Tibial artery (tissue), 4 donors: ENCODE measurements at regions not wholly inside any gene's neighbourhood (a gene's known extent, or its start where the extent isn't known, plus 50 kb on each side); places are given as distances from the start of the nearest gene placed in this dataset.

Experiments used
- DNase-seq, 2 donors: peaks; one replicate each; pipeline ENCODE4 v3.0.0-alpha.2; 2019
- H3K27ac ChIP-seq, 2 donors: fragments of 200-600 bp; sonication (generic) in 1 of 2; 1 replicate in 1 of 2; 2 replicates in 1 of 2; pipeline ENCODE4 v1.5.1; 2018 to 2019; ENCODE audit warnings: mild to moderate bottlenecking in 1 of 2
- H3K27me3 ChIP-seq, 2 donors: fragments of 200-600 bp; sonication (generic) in 1 of 2; one replicate each; pipeline versions ENCODE4 v1.5.1 to v1.6.0; 2016 to 2019
- H3K36me3 ChIP-seq, 3 donors: fragments of 200-600 bp; sonication (generic) in 2 of 3; one replicate each; pipeline ENCODE4 v1.5.1; 2016 to 2019; ENCODE audit warnings: mild to moderate bottlenecking in 2 of 3
- H3K4me1 ChIP-seq, 4 donors: fragments of 200-600 bp; sonication (generic) in 2 of 4; 1 replicate in 3 of 4; 2 replicates in 1 of 4; pipeline ENCODE4 v1.5.1; 2016 to 2019
- H3K4me3 ChIP-seq, 2 donors: fragments of 200-600 bp; sonication (generic) in 1 of 2; 1 replicate in 1 of 2; 2 replicates in 1 of 2; pipeline ENCODE4 v1.5.1; 2018 to 2019; ENCODE audit warnings: mild to moderate bottlenecking in 2 of 2
- H3K9me3 ChIP-seq, 3 donors: fragments of 200-600 bp; sonication (generic) in 1 of 3; one replicate each; pipeline ENCODE4 v1.5.1; 2016 to 2019
- intact Hi-C: fragments of 100-400 bp; cut with DNase I; formaldehyde crosslinking; loops from one replicate; pipeline ENCODE4 v1.15.0; 2023; ENCODE audit warnings: low total_unique reads
- TF ChIP-seq, protein P1 (sequence below), 2 experiments: fragments of 200-600 bp in 1 of 2; fragments of 450-650 bp in 1 of 2; IDR thresholded peaks; one replicate each; pipeline ENCODE4 v1.5.1; 2017 to 2019; ENCODE audit warnings: antibody characterized with exemption in 2 of 2, mild to moderate bottlenecking in 1 of 2, moderate library complexity in 1 of 2

DNA sequence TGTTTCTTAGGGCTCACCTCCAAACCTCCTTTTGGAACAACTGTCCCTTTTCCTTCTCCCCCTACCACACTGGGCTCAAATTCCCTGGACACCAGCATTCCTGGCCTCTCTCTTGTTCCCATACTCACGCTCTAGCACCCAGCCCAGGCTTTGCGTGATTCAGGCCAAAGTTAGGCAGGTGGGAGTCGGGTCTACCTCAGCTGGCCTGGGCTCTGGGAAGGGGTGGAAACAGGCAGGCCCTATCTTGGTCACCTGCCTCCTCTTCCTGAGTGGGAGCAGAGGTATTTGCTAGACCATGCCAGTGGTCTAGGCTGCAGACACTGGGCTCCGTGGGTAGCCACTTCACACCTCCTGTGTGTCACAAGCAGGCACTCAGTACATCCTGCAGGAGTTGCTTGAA, 211.1 kb upstream of the MAMLD1 start:
- H3K36me3 ChIP-seq = no peaks in the 10 kb centered on the region
- TF ChIP-seq, protein P1, sequence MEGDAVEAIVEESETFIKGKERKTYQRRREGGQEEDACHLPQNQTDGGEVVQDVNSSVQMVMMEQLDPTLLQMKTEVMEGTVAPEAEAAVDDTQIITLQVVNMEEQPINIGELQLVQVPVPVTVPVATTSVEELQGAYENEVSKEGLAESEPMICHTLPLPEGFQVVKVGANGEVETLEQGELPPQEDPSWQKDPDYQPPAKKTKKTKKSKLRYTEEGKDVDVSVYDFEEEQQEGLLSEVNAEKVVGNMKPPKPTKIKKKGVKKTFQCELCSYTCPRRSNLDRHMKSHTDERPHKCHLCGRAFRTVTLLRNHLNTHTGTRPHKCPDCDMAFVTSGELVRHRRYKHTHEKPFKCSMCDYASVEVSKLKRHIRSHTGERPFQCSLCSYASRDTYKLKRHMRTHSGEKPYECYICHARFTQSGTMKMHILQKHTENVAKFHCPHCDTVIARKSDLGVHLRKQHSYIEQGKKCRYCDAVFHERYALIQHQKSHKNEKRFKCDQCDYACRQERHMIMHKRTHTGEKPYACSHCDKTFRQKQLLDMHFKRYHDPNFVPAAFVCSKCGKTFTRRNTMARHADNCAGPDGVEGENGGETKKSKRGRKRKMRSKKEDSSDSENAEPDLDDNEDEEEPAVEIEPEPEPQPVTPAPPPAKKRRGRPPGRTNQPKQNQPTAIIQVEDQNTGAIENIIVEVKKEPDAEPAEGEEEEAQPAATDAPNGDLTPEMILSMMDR (IDR thresholded peaks at IDR 0.05) = no peak
- intact Hi-C loops = no loop called here

DNA sequence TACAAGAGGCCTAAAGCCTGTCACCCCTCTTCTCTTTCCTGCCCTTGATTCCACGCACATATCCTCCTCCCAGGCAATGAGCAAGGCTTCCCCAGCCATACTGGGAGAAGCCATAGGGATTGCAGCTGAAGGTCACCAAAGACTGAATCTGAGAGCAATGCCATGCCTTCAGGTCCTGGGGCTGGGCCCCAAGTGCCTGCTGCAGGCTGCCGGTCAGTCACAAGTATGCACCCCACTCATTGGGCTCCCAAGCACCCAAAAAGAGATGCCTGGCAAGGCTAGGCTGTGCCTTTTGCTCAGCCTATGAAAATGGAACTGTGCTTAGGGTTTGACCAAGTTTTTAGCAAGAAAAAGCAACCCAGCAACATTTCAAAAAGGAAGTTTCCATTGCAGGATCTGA, 210.6 kb upstream of the MAMLD1 start:
- H3K27me3 ChIP-seq = no peaks in the 10 kb centered on the region
- no peak overlapping the region for H3K27ac ChIP-seq
- no peaks in the 10 kb centered on the region for H3K36me3 ChIP-seq
- peaks cover 0 to 44% (median 15%) of the 10 kb centered on the region in 4 donors for H3K4me1 ChIP-seq
- DNase-seq = no peak
- H3K9me3 ChIP-seq = no peaks in the 10 kb centered on the region
- no peak overlapping the region for H3K4me3 ChIP-seq
- TF ChIP-seq, protein P1 (IDR thresholded peaks at IDR 0.05) = no peak
- intact Hi-C loops = no loop called here

More for the DNA sequence above, 211.1 kb upstream of the MAMLD1 start:
- Histone ChIP-seq H3K27me3 (no peaks in the 10 kb centered on the region), H3K9me3 (no peaks in the 10 kb centered on the region), H3K4me1 (peaks cover 0 to 44% (median 15%) of the 10 kb centered on the region in 4 donors), H3K27ac (no peak overlapping the region), H3K4me3 (no peak overlapping the region)
- no peak for DNase-seq

DNA sequence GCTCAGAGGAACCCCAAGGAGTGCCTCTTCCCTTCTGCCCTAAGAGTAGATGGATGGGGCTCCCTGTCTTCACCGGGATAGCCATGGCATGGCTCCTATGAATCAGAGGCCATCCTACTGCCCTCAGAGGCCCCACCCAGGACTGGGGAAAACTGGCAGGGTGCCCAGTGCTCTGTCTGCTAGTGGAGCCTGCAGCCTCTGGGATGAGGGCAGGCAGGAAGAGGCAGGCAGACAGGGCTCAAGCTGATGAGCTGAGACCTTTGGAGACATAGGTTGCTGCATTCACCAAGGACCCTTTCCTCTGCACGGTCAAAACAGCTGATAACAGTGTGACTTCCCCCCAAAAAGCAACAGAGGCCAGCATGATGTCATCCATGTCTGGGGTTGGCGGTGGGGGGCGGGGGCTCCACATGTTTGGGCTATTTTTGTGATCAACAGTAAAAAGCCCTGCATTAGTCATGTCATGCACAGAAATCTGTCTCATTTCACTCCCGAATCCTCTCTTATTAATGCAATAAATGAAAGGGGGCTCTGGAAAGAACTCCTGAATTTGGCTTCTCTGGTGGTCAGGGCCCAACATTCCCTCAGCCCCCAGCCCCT, 207.6 kb upstream of the MAMLD1 start:
- H3K9me3 ChIP-seq = no peaks in the 10 kb centered on the region
- H3K36me3 ChIP-seq = no peaks in the 10 kb centered on the region
- no peaks in the 10 kb centered on the region for H3K27me3 ChIP-seq
- DNase-seq = no peak
- TF ChIP-seq, protein P1 (IDR thresholded peaks at IDR 0.05) = no peak
- peaks cover 0 to 20% (median 11%) of the 10 kb centered on the region in 4 donors for H3K4me1 ChIP-seq
- no peak overlapping the region for H3K27ac ChIP-seq
- no peak overlapping the region for H3K4me3 ChIP-seq
- intact Hi-C loops = no loop called here

- Histone ChIP-seq H3K27ac (no peak overlapping the region), H3K27me3 (no peaks in the 10 kb centered on the region), H3K9me3 (no peaks in the 10 kb centered on the region), H3K36me3 (no peaks in the 10 kb centered on the region), H3K4me1 (peaks cover 0 to 12% (median 9%) of the 10 kb centered on the region in 4 donors), H3K4me3 (no peak overlapping the region)
- intact Hi-C loops = no loop called here
- TF ChIP-seq, protein P1 (IDR thresholded peaks at IDR 0.05) = no peak
- DNase-seq = no peak
Measured at GRCh38 chrX:150156615-150157014, 206.5 kb upstream of the MAMLD1 start.

GRCh38 chrX:150157291-150157690, 205.8 kb upstream of the MAMLD1 start:
- H3K36me3 ChIP-seq = no peaks in the 10 kb centered on the region
- intact Hi-C loops = no loop called here
- TF ChIP-seq, protein P1 (IDR thresholded peaks at IDR 0.05) = no peak
- H3K9me3 ChIP-seq = no peaks in the 10 kb centered on the region
- H3K4me3 ChIP-seq = no peak overlapping the region
- no peaks in the 10 kb centered on the region for H3K27me3 ChIP-seq
- no peak overlapping the region for H3K27ac ChIP-seq
- peaks cover 0 to 12% (median 9%) of the 10 kb centered on the region in 4 donors for H3K4me1 ChIP-seq
- DNase-seq = no peak
